HFF-Myc (cell line): ENCODE measurements at regions not wholly inside any gene's neighbourhood (a gene's known extent, or its start where the extent isn't known, plus 50 kb on each side); places are given as distances from the start of the nearest gene placed in this dataset.
"Not testable (repeated sequence)": the region's sequence is repeated elsewhere in the genome, so short reads cannot be mapped to it uniquely, and the experiment has no call there.

Source experiments
- DNase-seq: peaks from one replicate; pipeline ENCODE4 v3.0.0-alpha.2; 2011; ENCODE audit warnings: low read depth; ENCODE audit errors: extremely low read depth
- H3K4me3 ChIP-seq: replicated peaks from 2 replicates; pipeline ENCODE4 v1.5.1; 2011; ENCODE audit warnings: low read depth, mild to moderate bottlenecking, control low read depth, low read length
- TF ChIP-seq, protein P1 (sequence below): IDR thresholded peaks from 2 replicates; pipeline ENCODE4 v1.5.1; 2012; ENCODE audit warnings: mild to moderate bottlenecking, low read depth, low read length, control low read depth; ENCODE audit errors: missing control alignments

DNA sequence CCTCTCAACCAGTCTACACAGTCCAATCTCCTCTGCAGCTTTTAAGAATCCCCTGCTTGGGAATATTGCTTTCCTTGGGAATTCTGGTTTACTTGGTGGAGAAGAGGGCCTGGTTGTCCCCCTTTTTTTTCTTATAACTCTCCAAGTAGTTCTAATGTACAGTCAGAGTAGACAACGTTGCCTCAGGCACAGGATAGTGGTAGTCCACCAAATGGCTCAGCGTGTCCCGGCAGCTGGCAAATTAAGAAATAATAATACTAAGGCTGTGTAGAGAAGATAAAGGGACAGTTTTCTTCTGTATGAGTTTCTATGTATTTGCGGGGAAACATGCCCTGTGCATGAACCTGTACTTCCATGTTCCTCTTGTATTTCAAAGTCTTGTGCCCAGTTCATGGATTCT is 145.7 kb upstream of the RREB1 start:
- TF ChIP-seq, protein P1, sequence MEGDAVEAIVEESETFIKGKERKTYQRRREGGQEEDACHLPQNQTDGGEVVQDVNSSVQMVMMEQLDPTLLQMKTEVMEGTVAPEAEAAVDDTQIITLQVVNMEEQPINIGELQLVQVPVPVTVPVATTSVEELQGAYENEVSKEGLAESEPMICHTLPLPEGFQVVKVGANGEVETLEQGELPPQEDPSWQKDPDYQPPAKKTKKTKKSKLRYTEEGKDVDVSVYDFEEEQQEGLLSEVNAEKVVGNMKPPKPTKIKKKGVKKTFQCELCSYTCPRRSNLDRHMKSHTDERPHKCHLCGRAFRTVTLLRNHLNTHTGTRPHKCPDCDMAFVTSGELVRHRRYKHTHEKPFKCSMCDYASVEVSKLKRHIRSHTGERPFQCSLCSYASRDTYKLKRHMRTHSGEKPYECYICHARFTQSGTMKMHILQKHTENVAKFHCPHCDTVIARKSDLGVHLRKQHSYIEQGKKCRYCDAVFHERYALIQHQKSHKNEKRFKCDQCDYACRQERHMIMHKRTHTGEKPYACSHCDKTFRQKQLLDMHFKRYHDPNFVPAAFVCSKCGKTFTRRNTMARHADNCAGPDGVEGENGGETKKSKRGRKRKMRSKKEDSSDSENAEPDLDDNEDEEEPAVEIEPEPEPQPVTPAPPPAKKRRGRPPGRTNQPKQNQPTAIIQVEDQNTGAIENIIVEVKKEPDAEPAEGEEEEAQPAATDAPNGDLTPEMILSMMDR: no peak
- no peak overlapping the region for H3K4me3 ChIP-seq
- no peak for DNase-seq

DNA sequence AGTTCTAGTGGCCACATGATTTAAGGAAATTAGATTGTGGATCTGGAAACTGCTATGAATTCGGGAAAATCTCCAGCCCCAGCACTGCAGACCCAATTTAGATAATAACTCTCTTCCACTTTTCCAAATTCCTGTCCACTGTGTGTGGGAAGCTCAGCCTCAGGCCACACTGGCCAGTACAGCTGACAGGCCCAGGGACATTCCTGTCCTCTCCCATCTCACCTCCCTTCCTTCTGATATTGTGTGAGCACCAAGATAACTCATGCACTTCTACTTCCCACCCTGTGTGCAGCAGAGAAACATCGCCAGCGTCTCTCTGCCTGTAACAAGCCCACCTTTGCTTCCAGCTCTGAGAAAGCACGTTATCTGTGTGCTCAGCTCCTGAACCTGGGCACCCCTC is 145.1 kb upstream of the RREB1 start:
- no peak for DNase-seq
- no peak overlapping the region for H3K4me3 ChIP-seq
- TF ChIP-seq, protein P1: no peak

DNA sequence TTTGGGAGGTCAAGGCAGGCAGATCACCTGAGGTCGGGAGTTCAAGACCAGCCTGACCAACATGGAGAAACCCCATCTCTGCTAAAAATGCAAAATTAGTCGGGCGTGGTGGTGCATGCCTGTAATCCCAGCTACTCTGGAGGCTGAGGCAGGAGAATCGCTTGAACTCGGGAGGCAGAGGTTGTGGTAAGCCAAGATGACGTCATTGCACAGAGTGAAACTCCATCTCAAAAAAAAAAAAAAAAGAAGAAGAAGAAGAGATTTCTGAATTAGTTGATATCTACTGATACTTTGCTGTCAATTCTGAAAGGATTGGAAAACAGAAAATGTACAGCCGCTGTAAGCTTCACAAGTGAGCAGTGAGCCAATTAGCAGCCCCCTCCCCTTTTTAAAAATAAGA is 144.4 kb upstream of the RREB1 start:
- not testable (repeated sequence) for DNase-seq, H3K4me3 ChIP-seq

DNA sequence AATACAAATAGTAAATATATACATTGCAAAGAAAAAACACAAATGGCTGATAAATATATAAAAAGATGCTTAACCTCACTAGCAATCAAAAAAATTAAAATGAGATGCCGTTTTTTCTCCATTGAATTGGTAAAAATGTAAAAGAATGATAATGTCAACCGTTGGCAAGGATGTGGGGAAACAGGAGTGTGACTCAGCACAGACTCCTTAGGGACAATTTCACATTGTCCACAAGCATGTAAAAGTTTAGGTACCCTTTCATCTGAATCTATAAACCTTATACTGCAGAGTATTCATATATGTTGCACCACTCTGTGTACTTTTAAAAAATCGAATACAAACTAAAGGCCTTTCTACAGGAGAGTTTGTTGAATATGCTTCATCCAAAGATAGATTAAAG is 143.1 kb upstream of the RREB1 start:
- DNase-seq: no peak
- TF ChIP-seq, protein P1: no peak
- H3K4me3 ChIP-seq: no peak overlapping the region

DNA sequence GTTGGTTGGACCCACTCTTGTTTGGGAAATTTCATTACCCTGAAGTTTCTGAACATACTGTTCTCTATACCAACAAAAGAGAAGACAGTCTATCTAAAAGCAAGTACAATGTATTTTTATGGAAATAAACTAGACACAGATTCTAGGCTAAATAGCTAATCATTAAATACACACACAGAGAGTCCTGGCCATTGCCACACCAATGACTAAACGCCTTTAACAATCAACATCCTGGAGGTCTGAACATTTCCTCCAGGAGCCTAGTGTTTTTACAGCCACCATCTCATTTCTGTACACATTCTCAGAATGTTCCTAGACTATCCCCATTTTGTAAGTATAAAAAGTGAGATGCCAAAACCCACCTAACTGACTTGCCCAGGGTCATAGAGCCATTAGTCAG is 141.6 kb upstream of the RREB1 start:
- no peak for DNase-seq
- TF ChIP-seq, protein P1: no peak

DNA sequence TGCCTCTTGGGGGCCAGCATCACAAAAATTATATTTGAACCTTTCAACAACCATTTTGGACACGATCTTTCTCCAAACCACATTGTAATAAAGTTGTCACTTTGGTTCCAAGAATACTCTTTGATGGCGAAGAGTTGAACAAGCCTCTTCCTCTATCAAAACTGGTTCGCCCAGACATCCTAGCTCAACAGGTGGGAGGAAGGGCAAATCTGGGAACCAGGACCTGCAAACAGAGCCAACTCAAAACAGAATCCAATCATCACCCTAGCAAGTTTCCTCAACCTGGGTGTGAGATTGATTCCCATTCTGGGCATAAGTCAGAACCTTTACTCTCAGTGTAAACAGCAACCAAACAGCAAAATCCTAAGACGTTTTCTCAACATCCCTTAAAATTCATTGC is 141.2 kb upstream of the RREB1 start:
- no peak for DNase-seq
- TF ChIP-seq, protein P1: no peak
- no peak overlapping the region for H3K4me3 ChIP-seq

More for the DNA sequence above, 141.6 kb upstream of the RREB1 start:
- H3K4me3 ChIP-seq: no peak overlapping the region

DNA sequence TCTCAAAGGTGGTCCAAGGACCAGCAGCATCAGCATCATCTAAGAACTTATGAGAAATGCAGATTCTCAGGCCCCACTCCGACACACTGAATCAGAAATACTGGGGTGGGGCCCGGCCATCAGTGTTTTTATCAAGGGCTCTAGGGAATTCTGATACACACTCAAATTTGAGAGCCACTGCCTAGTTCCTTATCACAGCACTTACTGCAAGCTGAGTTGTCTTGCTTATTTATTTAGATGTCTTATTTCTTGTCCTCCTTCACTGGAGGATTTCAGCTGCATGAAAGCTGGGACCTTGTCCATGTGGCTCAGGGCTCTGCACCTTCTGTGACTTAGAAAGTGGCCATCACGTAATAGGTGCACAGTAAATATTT is 139.4 kb upstream of the RREB1 start:
- H3K4me3 ChIP-seq: no peak overlapping the region
- TF ChIP-seq, protein P1: no peak
- DNase-seq: no peak
